ENCODE measurements at regions not wholly inside any gene's neighbourhood (a gene's known extent, or its start where the extent isn't known, plus 50 kb on each side); places are given as distances from the start of the nearest gene placed in this dataset.
"Not testable (repeated sequence)": the region's sequence is repeated elsewhere in the genome, so short reads cannot be mapped to it uniquely, and the experiment has no call there.

DNA sequence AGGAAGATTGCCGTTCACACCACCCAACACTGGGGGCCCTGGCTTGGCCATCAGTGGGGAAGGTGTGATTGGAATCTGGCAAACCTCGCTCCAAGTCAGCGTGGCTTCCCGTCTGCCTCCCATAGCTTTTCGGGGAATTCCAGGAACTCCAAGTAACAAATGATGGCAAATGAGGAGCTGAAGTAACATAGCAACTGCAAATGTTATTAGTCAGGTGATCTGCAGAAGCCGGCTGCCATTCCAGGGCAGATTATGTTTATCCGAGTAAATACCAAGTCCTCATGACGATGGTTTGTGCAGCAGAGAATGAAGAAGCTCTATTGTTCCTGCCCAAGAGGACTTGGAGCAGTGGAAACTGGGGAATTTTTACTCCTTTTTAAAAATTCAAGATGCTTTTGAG, 270.5 kb upstream of the PODXL start:
- Mint-ChIP-seq H3K4me3 (no peak overlapping the region), H3K9me3 (no peaks in the 10 kb centered on the region), H3K27me3 (peaks cover 22% of the 10 kb centered on the region in 2 donors), H3K4me1 (ENCODE audit: low read depth in 2 of 2) (peaks cover 0 to 1% of the 10 kb centered on the region in 2 donors), H3K27ac (no peak overlapping the region), H3K36me3 (ENCODE audit: insufficient read depth) (peaks cover 4% of the 10 kb centered on the region)
- ATAC-seq (replicated peaks) = no peak
- no peak for DNase-seq

DNA sequence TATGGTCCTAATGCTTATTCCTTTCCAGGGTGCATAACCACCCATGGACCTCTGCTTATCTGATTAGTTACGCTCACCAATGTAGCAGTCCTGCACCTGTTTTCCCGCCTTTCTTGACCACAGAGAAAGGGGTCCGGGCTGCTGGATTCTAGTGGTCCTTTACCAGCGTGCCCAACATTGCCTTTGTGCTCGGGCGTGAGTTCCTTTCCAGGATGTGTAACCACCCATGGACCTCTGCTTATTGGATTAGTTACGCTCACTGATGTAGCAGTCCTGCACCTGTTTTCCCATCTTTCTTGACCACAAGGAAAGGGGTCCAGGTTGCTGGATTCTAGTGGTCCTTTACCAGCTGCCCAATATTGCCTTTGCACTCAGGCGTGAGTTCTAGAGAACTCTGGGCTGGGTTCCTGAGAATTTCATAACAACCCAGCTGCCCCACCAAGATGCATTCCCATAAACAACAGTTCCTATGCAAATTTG, 267.6 kb upstream of the PODXL start:
- not testable (repeated sequence) for ATAC-seq (replicated peaks); H3K9me3 Mint-ChIP-seq; H3K27ac Mint-ChIP-seq; H3K36me3 Mint-ChIP-seq (ENCODE audit: insufficient read depth); DNase-seq; H3K4me3 Mint-ChIP-seq; H3K4me1 Mint-ChIP-seq (ENCODE audit: low read depth in 2 of 2)
- peaks cover 14 to 15% of the 10 kb centered on the region in 2 donors for H3K27me3 Mint-ChIP-seq

DNA sequence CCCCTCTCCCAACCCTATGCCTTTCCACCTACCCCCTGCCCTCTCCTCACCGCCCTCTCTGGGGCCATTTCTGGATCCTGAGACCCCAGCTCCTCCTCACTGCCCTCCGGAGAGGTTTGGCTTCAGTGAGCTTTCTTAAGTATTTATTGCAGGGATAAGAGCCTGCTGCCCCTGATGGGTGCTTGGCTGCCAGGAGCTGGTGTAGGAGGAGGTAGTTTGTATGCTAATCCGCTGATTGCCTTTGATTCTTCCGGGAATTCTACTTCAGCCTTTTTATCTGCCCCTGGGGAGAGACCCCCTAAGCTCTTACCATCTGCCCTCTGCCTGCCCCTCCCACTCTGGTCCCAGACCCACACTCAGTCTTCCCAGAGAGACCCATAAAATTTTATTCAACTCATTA, 263.5 kb upstream of the PODXL start:
- ATAC-seq (replicated peaks) = no peak
- no peaks in the 10 kb centered on the region for H3K36me3 Mint-ChIP-seq (ENCODE audit: insufficient read depth)

DNA sequence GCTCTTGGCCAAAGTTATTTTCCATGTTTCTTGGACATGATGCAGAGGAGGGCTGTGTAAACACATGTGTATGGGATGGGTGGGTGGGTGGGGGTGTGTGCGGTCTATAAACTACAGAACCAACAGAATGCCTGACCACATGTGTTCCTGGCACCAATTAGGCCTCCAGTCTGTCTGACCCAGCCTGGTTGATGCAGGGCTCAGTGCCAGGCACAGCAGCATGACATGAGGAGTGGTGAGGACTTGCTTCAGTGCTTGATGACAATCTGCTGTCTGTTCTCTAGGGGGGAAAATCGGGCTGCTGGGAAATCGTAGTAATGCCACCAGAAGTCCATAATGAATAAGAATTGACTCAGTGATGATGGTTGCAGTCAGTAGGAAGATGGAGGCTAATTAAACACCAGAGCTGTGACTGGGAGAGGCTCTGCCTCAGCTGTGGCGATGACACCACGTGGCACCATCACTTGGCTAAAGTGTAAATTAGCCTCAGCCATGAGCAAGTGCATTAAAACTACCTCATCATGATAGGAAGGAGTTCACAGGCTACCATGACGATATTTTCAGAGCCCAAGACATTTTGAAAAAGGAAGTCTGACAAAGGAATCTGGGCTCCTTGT, 260.1 kb upstream of the PODXL start:
- H3K9me3 Mint-ChIP-seq = no peaks in the 10 kb centered on the region
- H3K4me3 Mint-ChIP-seq = no peak overlapping the region
- H3K36me3 Mint-ChIP-seq (ENCODE audit: insufficient read depth) = no peaks in the 10 kb centered on the region
- H3K4me1 Mint-ChIP-seq (ENCODE audit: low read depth in 2 of 2) = no peaks in the 10 kb centered on the region
- ATAC-seq (replicated peaks) (no peak), DNase-seq (no peak)
- no peak overlapping the region for H3K27ac Mint-ChIP-seq
- H3K27me3 Mint-ChIP-seq = peaks cover 27 to 60% of the 10 kb centered on the region in 2 donors

More for the DNA sequence above, 263.5 kb upstream of the PODXL start:
- Mint-ChIP-seq H3K4me3 (no peak overlapping the region), H3K27ac (no peak overlapping the region), H3K9me3 (no peaks in the 10 kb centered on the region), H3K4me1 (ENCODE audit: low read depth in 2 of 2) (no peaks in the 10 kb centered on the region), H3K27me3 (peaks cover 18 to 50% of the 10 kb centered on the region in 2 donors)
- DNase-seq = no peak

DNA sequence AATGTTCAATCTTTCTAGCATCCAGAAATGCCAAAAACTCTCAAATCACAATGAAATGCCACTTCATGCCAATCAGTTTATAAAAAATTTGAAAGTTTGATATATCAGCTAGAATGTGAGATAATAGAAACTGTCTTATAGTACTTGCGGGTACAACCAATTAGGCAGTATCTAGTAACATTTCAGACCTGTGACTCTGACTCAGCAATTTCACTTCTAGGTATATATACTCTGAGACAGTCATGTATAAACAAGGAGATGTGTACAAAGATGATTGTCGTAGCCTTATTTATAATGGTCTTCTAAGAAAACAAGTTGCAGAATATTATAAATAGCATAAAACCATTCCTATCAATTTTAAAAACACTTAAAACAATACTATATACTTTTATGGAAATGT, 252.3 kb upstream of the PODXL start:
- Mint-ChIP-seq H3K27ac (no peak overlapping the region), H3K4me1 (ENCODE audit: low read depth in 2 of 2) (no peaks in the 10 kb centered on the region), H3K27me3 (peaks cover 22 to 52% of the 10 kb centered on the region in 2 donors), H3K4me3 (no peak overlapping the region), H3K36me3 (ENCODE audit: insufficient read depth) (no peaks in the 10 kb centered on the region), H3K9me3 (peaks cover 0 to 1% of the 10 kb centered on the region in 2 donors)
- no peak for DNase-seq
- no peak for ATAC-seq (replicated peaks)

DNA sequence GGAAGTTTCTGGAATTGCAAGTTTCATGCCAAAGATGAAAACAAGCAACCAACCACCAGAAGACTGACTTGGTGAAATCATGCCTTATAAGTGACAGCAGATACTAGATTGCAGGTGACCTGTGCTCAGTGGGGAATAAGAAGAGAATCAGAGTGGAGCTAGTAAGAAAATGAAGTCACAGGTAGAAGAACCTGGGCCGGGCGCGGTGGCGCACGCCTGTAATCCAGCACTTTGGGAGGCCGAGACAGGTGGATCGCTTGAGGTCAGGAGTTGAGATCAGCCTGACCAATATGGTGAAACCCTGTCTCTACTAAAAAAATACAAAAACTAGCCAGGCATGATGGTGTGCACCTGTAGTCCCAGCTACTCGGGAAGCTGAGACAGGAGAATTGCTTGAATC, 251.7 kb upstream of the PODXL start:
- DNase-seq; H3K4me1 Mint-ChIP-seq (ENCODE audit: low read depth in 2 of 2); ATAC-seq (replicated peaks); H3K27ac Mint-ChIP-seq; H3K36me3 Mint-ChIP-seq (ENCODE audit: insufficient read depth); H3K9me3 Mint-ChIP-seq; H3K4me3 Mint-ChIP-seq: not testable (repeated sequence)
- H3K27me3 Mint-ChIP-seq = peaks cover 22 to 52% of the 10 kb centered on the region in 2 donors

DNA sequence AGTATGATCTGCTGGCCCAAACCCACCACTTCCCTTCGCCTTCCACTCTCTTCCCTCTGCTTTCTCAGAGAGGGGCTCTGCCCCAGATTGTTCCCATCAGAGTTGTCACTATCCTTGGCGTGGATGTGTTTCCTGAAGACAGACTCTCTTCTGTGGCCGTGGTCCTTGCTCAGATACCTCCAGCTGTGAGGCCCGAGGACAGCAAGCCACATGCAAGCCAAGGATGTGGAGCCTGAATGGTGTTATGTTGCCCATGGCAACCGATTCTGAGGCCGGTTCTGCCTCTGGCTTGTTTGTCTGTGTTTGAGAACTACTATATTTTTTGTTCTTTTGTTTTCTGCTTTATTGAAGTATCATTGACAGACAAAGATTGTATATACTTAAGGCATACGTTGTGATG, 247.4 kb upstream of the PODXL start:
- no peak overlapping the region for H3K4me3 Mint-ChIP-seq
- H3K27ac Mint-ChIP-seq = no peak overlapping the region
- ATAC-seq (replicated peaks) (no peak), DNase-seq (no peak)
- no peaks in the 10 kb centered on the region for H3K36me3 Mint-ChIP-seq (ENCODE audit: insufficient read depth)
- peaks cover 0 to 1% of the 10 kb centered on the region in 2 donors for H3K9me3 Mint-ChIP-seq
- H3K4me1 Mint-ChIP-seq (ENCODE audit: low read depth in 2 of 2) = no peaks in the 10 kb centered on the region
- H3K27me3 Mint-ChIP-seq = peaks cover 13 to 46% of the 10 kb centered on the region in 2 donors

DNA sequence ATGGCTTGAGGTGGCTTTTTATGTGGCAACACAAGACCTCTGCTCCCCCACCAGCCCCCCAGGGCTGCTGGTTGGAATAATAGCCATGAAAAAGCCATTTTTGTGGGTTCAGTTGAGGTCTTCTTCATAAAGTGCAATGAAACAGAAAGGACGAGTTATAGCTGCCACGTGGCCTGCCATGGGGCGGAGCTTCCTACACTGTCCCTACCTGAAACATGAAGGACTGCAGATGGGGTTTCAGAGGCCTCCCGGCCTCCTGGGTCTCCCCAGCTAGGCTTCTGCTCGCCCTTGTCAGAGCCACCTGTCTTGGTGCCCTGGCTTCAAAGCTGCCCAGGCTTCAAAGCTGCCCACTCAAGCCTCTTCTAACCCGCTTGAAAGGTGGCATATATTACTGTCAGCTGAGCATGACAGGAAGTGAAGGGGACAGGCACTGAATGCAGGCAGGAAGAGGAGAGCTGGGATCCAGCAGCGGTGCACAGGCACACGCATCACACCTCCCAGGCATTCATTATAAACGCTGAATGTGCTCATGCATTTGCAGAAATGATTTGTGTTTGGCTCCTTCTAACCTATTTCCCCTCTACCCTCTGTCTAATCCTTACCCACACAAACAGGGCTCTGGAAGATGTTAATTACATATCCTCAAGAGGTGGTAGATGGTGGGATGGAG, 245.9 kb upstream of the PODXL start:
- H3K27ac Mint-ChIP-seq = no peak overlapping the region
- no peak for DNase-seq
- H3K36me3 Mint-ChIP-seq (ENCODE audit: insufficient read depth) = no peaks in the 10 kb centered on the region
- no peak overlapping the region for H3K4me3 Mint-ChIP-seq
- H3K9me3 Mint-ChIP-seq = no peaks in the 10 kb centered on the region
- peaks cover 13 to 48% of the 10 kb centered on the region in 2 donors for H3K27me3 Mint-ChIP-seq
- H3K4me1 Mint-ChIP-seq (ENCODE audit: low read depth in 2 of 2) = no peaks in the 10 kb centered on the region
- ATAC-seq (replicated peaks) = no peak

DNA sequence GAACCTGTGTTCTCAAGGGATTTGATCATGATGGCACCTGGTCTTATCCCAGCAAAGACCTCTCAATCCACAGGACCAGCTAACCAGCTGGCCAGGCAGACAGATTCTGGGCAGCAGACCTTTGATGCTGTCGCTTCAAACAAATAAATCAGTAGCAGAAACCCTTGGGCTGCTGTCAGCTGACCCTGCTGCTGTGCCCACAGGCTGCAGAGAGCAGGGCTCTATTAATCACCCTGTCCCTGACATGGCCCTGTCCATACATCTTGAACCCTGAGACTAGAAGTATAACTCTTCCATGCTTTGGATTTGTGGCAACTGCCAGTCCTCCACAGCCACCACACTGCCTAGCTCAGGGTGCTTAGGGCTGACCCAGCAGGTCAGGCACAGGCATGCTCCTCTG, 244.1 kb upstream of the PODXL start:
- no peaks in the 10 kb centered on the region for H3K4me1 Mint-ChIP-seq (ENCODE audit: low read depth in 2 of 2)
- H3K27me3 Mint-ChIP-seq = peaks cover 13 to 33% of the 10 kb centered on the region in 2 donors
- H3K27ac Mint-ChIP-seq = no peak overlapping the region
- no peaks in the 10 kb centered on the region for H3K36me3 Mint-ChIP-seq (ENCODE audit: insufficient read depth)
- ATAC-seq (replicated peaks) = no peak
- no peak for DNase-seq
- H3K9me3 Mint-ChIP-seq = no peaks in the 10 kb centered on the region
- no peak overlapping the region for H3K4me3 Mint-ChIP-seq

DNA sequence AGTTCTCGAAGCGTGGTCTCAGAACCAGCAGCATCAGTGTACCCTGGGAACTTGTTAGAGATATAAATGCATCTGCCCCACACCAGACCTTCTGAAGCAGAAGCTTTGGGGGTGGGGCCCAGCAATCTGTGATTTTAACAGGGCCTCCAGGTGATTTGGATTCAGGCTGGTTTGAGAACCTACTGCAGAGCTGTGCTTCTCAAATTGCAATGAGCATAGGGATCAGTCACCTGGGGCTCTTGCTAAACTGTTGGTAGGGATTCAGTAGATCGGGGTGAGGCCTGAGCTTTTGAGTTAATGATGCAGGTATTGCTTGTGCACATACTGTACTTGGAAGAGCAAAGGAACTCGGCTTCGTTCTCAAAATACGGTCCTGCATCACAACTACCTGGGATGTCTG, 243.6 kb upstream of the PODXL start:
- no peak for ATAC-seq (replicated peaks)
- DNase-seq = no peak
- H3K9me3 Mint-ChIP-seq = no peaks in the 10 kb centered on the region
- H3K4me3 Mint-ChIP-seq = no peak overlapping the region
- no peaks in the 10 kb centered on the region for H3K36me3 Mint-ChIP-seq (ENCODE audit: insufficient read depth)
- H3K27me3 Mint-ChIP-seq = peaks cover 13 to 35% of the 10 kb centered on the region in 2 donors
- H3K4me1 Mint-ChIP-seq (ENCODE audit: low read depth in 2 of 2) = no peaks in the 10 kb centered on the region
- no peak overlapping the region for H3K27ac Mint-ChIP-seq

DNA sequence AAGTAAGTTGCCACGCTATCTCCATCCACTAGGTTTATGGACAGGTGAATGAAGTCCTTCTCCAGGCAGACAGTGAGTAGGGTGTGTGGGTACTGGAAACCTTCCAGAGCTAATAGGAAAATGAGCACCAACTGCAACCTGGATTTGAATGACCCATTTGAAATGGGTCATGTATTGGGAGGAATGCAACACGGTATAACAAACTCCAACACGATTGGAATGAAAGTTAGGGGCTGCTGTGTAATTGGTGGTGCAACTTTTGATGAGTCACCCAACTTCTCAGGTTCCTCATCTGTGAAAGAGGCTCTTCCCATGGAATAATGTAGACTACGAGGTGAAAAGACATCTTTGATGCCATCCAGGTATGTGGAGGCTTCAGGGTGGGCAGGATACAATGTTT, 241.4 kb upstream of the PODXL start:
- no peak for ATAC-seq (replicated peaks)
- Mint-ChIP-seq H3K4me1 (ENCODE audit: low read depth in 2 of 2) (no peaks in the 10 kb centered on the region), H3K27ac (no peak overlapping the region), H3K9me3 (no peaks in the 10 kb centered on the region), H3K27me3 (peaks cover 18 to 51% of the 10 kb centered on the region in 2 donors), H3K4me3 (no peak overlapping the region), H3K36me3 (ENCODE audit: insufficient read depth) (no peaks in the 10 kb centered on the region)
- no peak for DNase-seq

DNA sequence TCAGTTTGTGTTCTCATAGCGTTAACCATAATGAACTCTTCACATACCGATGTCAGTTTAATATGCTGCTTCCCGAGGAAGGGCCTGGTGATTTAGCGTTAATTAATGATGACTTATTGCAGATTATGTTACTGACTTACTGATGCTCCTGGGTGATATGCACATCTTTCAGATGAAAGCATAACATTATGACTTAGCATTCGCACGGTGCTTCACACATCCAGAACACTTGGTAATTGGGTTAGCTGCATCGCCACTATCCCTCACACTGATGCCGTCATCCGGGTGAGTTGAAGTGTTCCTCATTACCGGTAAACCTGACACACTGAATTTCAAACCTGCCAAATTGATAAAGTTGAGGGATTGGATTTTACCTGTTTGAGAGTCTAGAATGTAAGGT, 239.0 kb upstream of the PODXL start:
- Mint-ChIP-seq H3K9me3 (no peaks in the 10 kb centered on the region), H3K36me3 (ENCODE audit: insufficient read depth) (no peaks in the 10 kb centered on the region), H3K27me3 (peaks cover 18 to 57% of the 10 kb centered on the region in 2 donors), H3K4me3 (no peak overlapping the region), H3K4me1 (ENCODE audit: low read depth in 2 of 2) (no peaks in the 10 kb centered on the region), H3K27ac (no peak overlapping the region)
- DNase-seq = no peak
- no peak for ATAC-seq (replicated peaks)

DNA sequence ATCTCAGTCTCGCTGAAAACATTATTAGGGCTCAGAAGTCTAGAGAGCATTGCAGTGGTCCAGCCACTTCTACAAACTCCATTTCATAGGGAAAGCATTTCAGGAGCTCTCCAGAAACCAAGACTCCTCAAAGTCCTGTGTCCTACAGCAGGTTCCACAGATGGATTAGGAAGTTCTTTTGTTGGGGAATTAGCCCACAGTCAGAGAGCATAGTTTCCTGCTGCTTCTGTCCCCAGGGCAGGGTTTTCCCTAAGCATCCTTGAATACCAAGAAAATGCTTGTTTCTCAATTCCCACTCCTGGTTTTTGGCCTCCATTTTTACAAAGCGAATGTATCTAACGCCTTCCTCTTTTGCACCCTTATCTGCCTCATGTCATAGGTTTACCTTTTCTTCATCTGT, 235.9 kb upstream of the PODXL start:
- Mint-ChIP-seq H3K9me3 (no peaks in the 10 kb centered on the region), H3K27me3 (peaks cover 14 to 50% of the 10 kb centered on the region in 2 donors), H3K27ac (no peak overlapping the region), H3K36me3 (ENCODE audit: insufficient read depth) (no peaks in the 10 kb centered on the region), H3K4me1 (ENCODE audit: low read depth in 2 of 2) (no peaks in the 10 kb centered on the region), H3K4me3 (no peak overlapping the region)
- ATAC-seq (replicated peaks) = no peak
- DNase-seq = no peak

DNA sequence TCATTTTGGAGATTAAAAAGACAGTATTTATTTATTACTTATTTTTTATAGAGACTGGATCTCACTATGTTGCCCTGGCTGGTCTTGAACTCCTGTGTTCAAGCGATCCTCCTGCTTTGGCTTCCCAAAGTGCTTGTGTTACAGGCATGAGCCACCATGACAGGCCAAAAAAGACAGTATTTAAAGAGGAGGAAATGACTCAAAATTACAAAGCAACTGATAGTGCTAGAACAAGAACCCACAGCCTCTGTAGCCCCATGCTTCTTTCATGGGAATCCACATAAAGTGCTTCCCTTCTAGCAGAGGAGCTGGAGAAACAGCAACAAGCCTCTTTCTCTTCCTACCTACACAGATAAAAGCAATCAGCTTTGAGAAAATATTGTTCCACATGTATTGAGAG, 230.7 kb upstream of the PODXL start:
- DNase-seq = no peak
- H3K27me3 Mint-ChIP-seq = peaks cover 18 to 53% of the 10 kb centered on the region in 2 donors
- H3K27ac Mint-ChIP-seq = no peak overlapping the region
- no peak for ATAC-seq (replicated peaks)
- no peaks in the 10 kb centered on the region for H3K36me3 Mint-ChIP-seq (ENCODE audit: insufficient read depth)
- peaks cover 0 to 1% of the 10 kb centered on the region in 2 donors for H3K9me3 Mint-ChIP-seq
- H3K4me1 Mint-ChIP-seq (ENCODE audit: low read depth in 2 of 2) = no peaks in the 10 kb centered on the region
- H3K4me3 Mint-ChIP-seq = no peak overlapping the region

Measured in effector memory CD8-positive, alpha-beta T cell (primary cell).